MM.1S (cell line): ENCODE measurements at regions not wholly inside any gene's neighbourhood (a gene's known extent, or its start where the extent isn't known, plus 50 kb on each side); places are given as distances from the start of the nearest gene placed in this dataset.

Source experiments
- CTCF ChIP-seq: fragments of 300-600 bp; sonication (generic); IDR thresholded peaks from 2 replicates; pipeline ENCODE4 v1.5.1; 2016; ENCODE audit warnings: antibody characterized with exemption, low read length, mixed read lengths
- EZH2 ChIP-seq: fragments of 300-600 bp; sonication (generic); optimal IDR thresholded peaks from 2 replicates; pipeline ENCODE3; 2017; ENCODE audit warnings: low read depth, mild to moderate bottlenecking, antibody characterized with exemption, low read length, mixed read lengths
- EZH2phosphoT487 ChIP-seq: fragments of 300-600 bp; sonication (generic); IDR thresholded peaks from 2 replicates; pipeline ENCODE4 v1.6.1; 2018; ENCODE audit warnings: antibody characterized with exemption, low read length

GRCh38 chr18:25739376-25739775 is 351.0 kb downstream of the SS18 start:
- no peak for TF ChIP-seq CTCF
- no peak for TF ChIP-seq EZH2
- TF ChIP-seq EZH2phosphoT487: no peak
